Astrocyte (in vitro differentiated cells and primary cell): ENCODE measurements at regions not wholly inside any gene's neighbourhood (a gene's known extent, or its start where the extent isn't known, plus 50 kb on each side); places are given as distances from the start of the nearest gene placed in this dataset.

Source experiments
- EZH2 ChIP-seq: IDR thresholded peaks from 2 replicates; pipeline ENCODE4 v1.6.1; 2012; ENCODE audit warnings: mild to moderate bottlenecking, low read length, inconsistent platforms; ENCODE audit not compliant: insufficient read depth
- TF ChIP-seq, protein P1 (sequence below): IDR thresholded peaks from 2 replicates; pipeline ENCODE4 v1.5.1; 2011; ENCODE audit warnings: low read depth, mild to moderate bottlenecking, inconsistent platforms, low read length, moderate library complexity; ENCODE audit not compliant: insufficient read depth

- no peak for TF ChIP-seq EZH2
- TF ChIP-seq, protein P1, sequence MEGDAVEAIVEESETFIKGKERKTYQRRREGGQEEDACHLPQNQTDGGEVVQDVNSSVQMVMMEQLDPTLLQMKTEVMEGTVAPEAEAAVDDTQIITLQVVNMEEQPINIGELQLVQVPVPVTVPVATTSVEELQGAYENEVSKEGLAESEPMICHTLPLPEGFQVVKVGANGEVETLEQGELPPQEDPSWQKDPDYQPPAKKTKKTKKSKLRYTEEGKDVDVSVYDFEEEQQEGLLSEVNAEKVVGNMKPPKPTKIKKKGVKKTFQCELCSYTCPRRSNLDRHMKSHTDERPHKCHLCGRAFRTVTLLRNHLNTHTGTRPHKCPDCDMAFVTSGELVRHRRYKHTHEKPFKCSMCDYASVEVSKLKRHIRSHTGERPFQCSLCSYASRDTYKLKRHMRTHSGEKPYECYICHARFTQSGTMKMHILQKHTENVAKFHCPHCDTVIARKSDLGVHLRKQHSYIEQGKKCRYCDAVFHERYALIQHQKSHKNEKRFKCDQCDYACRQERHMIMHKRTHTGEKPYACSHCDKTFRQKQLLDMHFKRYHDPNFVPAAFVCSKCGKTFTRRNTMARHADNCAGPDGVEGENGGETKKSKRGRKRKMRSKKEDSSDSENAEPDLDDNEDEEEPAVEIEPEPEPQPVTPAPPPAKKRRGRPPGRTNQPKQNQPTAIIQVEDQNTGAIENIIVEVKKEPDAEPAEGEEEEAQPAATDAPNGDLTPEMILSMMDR: no peak
These were observed 117.5 kb downstream of the POU4F1 start for GRCh38 chr13:78485803-78486202.
